ENCODE measurements at regions not wholly inside any gene's neighbourhood (a gene's known extent, or its start where the extent isn't known, plus 50 kb on each side); places are given as distances from the start of the nearest gene placed in this dataset.

DNA sequence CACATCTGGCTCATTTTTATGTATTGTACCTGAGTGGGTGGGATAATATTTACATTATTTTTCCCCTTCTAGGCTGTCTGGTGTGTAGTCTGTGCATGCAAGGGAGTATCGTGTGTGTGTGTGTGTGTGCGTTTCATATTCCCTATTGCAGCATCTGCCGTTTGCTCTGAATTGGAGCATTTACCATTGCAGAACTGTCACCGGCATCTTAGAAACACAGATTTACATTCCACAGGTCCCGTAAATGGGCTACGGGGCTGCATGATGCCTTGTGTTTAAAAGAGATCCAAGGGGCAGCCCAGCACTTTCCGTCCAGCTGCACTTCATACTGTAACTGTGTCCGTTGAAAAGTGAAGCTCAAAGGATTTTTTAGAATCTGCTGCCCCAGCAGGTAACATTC lies 167.1 kb upstream of the KIAA1217 start (continued):
- TF ChIP-seq, protein P1, sequence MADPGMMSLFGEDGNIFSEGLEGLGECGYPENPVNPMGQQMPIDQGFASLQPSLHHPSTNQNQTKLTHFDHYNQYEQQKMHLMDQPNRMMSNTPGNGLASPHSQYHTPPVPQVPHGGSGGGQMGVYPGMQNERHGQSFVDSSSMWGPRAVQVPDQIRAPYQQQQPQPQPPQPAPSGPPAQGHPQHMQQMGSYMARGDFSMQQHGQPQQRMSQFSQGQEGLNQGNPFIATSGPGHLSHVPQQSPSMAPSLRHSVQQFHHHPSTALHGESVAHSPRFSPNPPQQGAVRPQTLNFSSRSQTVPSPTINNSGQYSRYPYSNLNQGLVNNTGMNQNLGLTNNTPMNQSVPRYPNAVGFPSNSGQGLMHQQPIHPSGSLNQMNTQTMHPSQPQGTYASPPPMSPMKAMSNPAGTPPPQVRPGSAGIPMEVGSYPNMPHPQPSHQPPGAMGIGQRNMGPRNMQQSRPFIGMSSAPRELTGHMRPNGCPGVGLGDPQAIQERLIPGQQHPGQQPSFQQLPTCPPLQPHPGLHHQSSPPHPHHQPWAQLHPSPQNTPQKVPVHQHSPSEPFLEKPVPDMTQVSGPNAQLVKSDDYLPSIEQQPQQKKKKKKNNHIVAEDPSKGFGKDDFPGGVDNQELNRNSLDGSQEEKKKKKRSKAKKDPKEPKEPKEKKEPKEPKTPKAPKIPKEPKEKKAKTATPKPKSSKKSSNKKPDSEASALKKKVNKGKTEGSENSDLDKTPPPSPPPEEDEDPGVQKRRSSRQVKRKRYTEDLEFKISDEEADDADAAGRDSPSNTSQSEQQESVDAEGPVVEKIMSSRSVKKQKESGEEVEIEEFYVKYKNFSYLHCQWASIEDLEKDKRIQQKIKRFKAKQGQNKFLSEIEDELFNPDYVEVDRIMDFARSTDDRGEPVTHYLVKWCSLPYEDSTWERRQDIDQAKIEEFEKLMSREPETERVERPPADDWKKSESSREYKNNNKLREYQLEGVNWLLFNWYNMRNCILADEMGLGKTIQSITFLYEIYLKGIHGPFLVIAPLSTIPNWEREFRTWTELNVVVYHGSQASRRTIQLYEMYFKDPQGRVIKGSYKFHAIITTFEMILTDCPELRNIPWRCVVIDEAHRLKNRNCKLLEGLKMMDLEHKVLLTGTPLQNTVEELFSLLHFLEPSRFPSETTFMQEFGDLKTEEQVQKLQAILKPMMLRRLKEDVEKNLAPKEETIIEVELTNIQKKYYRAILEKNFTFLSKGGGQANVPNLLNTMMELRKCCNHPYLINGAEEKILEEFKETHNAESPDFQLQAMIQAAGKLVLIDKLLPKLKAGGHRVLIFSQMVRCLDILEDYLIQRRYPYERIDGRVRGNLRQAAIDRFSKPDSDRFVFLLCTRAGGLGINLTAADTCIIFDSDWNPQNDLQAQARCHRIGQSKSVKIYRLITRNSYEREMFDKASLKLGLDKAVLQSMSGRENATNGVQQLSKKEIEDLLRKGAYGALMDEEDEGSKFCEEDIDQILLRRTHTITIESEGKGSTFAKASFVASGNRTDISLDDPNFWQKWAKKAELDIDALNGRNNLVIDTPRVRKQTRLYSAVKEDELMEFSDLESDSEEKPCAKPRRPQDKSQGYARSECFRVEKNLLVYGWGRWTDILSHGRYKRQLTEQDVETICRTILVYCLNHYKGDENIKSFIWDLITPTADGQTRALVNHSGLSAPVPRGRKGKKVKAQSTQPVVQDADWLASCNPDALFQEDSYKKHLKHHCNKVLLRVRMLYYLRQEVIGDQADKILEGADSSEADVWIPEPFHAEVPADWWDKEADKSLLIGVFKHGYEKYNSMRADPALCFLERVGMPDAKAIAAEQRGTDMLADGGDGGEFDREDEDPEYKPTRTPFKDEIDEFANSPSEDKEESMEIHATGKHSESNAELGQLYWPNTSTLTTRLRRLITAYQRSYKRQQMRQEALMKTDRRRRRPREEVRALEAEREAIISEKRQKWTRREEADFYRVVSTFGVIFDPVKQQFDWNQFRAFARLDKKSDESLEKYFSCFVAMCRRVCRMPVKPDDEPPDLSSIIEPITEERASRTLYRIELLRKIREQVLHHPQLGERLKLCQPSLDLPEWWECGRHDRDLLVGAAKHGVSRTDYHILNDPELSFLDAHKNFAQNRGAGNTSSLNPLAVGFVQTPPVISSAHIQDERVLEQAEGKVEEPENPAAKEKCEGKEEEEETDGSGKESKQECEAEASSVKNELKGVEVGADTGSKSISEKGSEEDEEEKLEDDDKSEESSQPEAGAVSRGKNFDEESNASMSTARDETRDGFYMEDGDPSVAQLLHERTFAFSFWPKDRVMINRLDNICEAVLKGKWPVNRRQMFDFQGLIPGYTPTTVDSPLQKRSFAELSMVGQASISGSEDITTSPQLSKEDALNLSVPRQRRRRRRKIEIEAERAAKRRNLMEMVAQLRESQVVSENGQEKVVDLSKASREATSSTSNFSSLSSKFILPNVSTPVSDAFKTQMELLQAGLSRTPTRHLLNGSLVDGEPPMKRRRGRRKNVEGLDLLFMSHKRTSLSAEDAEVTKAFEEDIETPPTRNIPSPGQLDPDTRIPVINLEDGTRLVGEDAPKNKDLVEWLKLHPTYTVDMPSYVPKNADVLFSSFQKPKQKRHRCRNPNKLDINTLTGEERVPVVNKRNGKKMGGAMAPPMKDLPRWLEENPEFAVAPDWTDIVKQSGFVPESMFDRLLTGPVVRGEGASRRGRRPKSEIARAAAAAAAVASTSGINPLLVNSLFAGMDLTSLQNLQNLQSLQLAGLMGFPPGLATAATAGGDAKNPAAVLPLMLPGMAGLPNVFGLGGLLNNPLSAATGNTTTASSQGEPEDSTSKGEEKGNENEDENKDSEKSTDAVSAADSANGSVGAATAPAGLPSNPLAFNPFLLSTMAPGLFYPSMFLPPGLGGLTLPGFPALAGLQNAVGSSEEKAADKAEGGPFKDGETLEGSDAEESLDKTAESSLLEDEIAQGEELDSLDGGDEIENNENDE (IDR thresholded peaks at IDR 0.05; ENCODE audit: insufficient replicate concordance, low read length), result no peak
- no peak for TF ChIP-seq BACH1 (IDR thresholded peaks at IDR 0.05; ENCODE audit: low read length)
- TF ChIP-seq JUND (IDR thresholded peaks at IDR 0.05; ENCODE audit: low read length), result no peak
